Suprapubic skin (tissue), 4 donors: ENCODE measurements at regions not wholly inside any gene's neighbourhood (a gene's known extent, or its start where the extent isn't known, plus 50 kb on each side); places are given as distances from the start of the nearest gene placed in this dataset.

Experiments
- DNase-seq, 2 donors: peaks; one replicate each; pipeline ENCODE4 v3.0.0-alpha.2; 2019; ENCODE audit warnings: low spot score in 2 of 2
- H3K27ac ChIP-seq: fragments of 200-600 bp; sonication (generic); one replicate; pipeline ENCODE4 v1.5.1; 2019
- H3K27me3 ChIP-seq: fragments of 200-600 bp; sonication (generic); one replicate; pipeline ENCODE4 v1.5.1; 2019
- H3K36me3 ChIP-seq: fragments of 200-600 bp; sonication (generic); one replicate; pipeline ENCODE4 v1.5.1; 2019
- H3K4me1 ChIP-seq: fragments of 200-600 bp; sonication (generic); one replicate; pipeline ENCODE4 v1.5.1; 2019
- H3K4me3 ChIP-seq: fragments of 200-600 bp; sonication (generic); one replicate; pipeline ENCODE4 v1.5.1; 2019; ENCODE audit warnings: mild to moderate bottlenecking
- H3K9me3 ChIP-seq: fragments of 200-600 bp; sonication (generic); one replicate; pipeline ENCODE4 v1.5.1; 2019
- EP300 ChIP-seq: sonication (generic); formaldehyde crosslinking; IDR thresholded peaks from one replicate; pipeline ENCODE4 v1.6.1; 2017; ENCODE audit warnings: antibody characterized with exemption
- POLR2A ChIP-seq, 2 donors: fragments of 450-650 bp; IDR thresholded peaks; one replicate each; pipeline ENCODE4 v1.6.1; 2017; ENCODE audit warnings: antibody characterized with exemption in 2 of 2, mild to moderate bottlenecking in 2 of 2, moderate library complexity in 2 of 2
- POLR2AphosphoS5 ChIP-seq, 3 donors: sonication (generic); formaldehyde crosslinking; IDR thresholded peaks; one replicate each; pipeline ENCODE4 v1.6.1; 2017; ENCODE audit warnings: antibody characterized with exemption in 3 of 3
- WGBS: methylation state at CpG from one replicate; pipeline ENCODE4 v1.1.5; 2018; 5-methylcytosine and 5-hydroxymethylcytosine counted together
- TF ChIP-seq, protein P1 (sequence below), 2 donors: fragments of 200-600 bp in 1 of 2; fragments of 450-650 bp in 1 of 2; sonication (generic) in 1 of 2; IDR thresholded peaks; one replicate each; pipeline ENCODE4 v1.5.1; 2016 to 2019; ENCODE audit warnings: antibody characterized with exemption in 2 of 2, mild to moderate bottlenecking in 1 of 2, moderate library complexity in 1 of 2

DNA sequence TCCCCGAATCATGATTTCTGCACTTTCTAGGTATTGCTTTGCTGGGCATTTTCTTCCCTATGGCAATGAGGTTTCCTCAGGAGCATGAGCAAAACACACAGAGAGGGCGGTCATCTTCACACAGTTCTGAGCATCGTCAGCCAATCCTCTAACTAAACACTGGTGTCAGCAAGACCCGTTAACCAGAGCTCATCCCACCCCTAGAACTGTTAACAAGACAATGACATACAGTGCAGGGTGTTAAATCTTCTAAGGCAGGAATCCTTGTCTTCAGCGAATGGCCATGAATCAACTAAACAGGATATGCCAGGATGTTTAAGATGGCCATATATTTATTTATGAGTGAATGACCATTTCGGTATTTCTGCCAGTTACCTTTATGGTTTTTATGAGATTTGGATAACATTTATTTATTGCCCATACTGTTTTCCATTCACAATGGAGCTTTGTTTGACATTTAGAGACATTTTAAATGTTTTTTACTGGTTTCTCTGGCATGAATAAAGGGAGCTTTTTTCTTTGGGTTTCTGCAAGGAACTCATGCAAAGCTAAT, 411.5 kb upstream of the PROK2 start:
- Histone ChIP-seq H3K4me3 (no peak overlapping the region), H3K4me1 (no peaks in the 10 kb centered on the region), H3K36me3 (no peaks in the 10 kb centered on the region), H3K27ac (no peak overlapping the region), H3K9me3 (no peaks in the 10 kb centered on the region), H3K27me3 (no peaks in the 10 kb centered on the region)
- TF ChIP-seq, protein P1, sequence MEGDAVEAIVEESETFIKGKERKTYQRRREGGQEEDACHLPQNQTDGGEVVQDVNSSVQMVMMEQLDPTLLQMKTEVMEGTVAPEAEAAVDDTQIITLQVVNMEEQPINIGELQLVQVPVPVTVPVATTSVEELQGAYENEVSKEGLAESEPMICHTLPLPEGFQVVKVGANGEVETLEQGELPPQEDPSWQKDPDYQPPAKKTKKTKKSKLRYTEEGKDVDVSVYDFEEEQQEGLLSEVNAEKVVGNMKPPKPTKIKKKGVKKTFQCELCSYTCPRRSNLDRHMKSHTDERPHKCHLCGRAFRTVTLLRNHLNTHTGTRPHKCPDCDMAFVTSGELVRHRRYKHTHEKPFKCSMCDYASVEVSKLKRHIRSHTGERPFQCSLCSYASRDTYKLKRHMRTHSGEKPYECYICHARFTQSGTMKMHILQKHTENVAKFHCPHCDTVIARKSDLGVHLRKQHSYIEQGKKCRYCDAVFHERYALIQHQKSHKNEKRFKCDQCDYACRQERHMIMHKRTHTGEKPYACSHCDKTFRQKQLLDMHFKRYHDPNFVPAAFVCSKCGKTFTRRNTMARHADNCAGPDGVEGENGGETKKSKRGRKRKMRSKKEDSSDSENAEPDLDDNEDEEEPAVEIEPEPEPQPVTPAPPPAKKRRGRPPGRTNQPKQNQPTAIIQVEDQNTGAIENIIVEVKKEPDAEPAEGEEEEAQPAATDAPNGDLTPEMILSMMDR (IDR thresholded peaks at IDR 0.05) = no peak
- TF ChIP-seq EP300 (no peak), POLR2AphosphoS5 (IDR thresholded peaks at IDR 0.05) (no peak), POLR2A (IDR thresholded peaks at IDR 0.05) (no peak)
- no peak for DNase-seq
- WGBS = 73% methylated on average over 6 of the region's 6 CpGs

DNA sequence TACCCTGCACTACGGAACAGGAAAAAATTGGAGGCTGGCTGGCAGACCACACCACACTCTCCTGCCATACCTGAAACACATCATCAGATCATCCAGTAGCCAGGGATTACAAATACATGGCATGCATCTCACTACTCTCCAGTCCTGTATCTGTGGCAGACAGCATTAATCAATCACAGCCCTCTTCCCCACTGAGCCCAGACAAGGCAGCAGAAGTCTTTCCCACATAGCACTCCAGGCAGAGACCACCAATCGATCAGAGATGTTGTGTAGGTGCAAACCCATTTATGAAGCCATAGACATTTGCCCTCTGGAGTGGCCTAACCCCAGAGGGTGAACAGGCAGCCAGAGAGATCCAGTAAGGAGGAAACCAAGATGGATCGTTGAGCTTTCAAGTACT, 410.9 kb upstream of the PROK2 start:
- no peaks in the 10 kb centered on the region for H3K9me3 ChIP-seq
- no peak overlapping the region for H3K27ac ChIP-seq
- no peaks in the 10 kb centered on the region for H3K36me3 ChIP-seq
- no peak overlapping the region for H3K4me3 ChIP-seq
- H3K27me3 ChIP-seq = no peaks in the 10 kb centered on the region
- H3K4me1 ChIP-seq = no peaks in the 10 kb centered on the region
- TF ChIP-seq POLR2A (IDR thresholded peaks at IDR 0.05) = no peak
- no peak for TF ChIP-seq EP300
- TF ChIP-seq, protein P1 (IDR thresholded peaks at IDR 0.05) = no peak
- TF ChIP-seq POLR2AphosphoS5 (IDR thresholded peaks at IDR 0.05) = no peak
- 96% methylated on average over 3 of the region's 3 CpGs for WGBS
- no peak for DNase-seq

DNA sequence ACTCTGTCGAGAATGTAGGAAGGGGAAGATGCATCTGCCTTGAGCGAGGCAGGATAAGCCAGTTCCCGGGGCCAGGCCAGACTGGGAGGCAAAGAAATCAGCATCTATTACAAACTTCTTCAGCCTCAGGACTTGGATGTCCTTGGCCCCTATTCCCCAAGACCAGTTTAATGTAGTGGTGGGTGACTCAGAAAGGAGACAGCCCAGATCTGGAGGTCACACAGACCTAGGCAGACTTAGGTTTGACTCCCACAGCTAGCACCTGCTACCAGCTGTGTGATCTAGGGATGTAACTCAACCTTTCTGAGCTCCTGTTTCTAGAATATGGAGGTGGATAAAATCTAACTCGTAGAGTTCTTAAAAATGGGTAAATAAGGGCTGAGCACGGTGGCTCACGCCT, 409.5 kb upstream of the PROK2 start:
- no peak for DNase-seq
- H3K4me1 ChIP-seq = no peaks in the 10 kb centered on the region
- WGBS = 84% methylated on average over 6 of the region's 6 CpGs
- TF ChIP-seq POLR2A (IDR thresholded peaks at IDR 0.05) = no peak
- TF ChIP-seq, protein P1 (IDR thresholded peaks at IDR 0.05) = no peak
- no peak for TF ChIP-seq EP300
- no peak for TF ChIP-seq POLR2AphosphoS5 (IDR thresholded peaks at IDR 0.05)
- H3K4me3 ChIP-seq = no peak overlapping the region
- H3K27me3 ChIP-seq = no peaks in the 10 kb centered on the region
- no peaks in the 10 kb centered on the region for H3K9me3 ChIP-seq
- no peaks in the 10 kb centered on the region for H3K36me3 ChIP-seq
- H3K27ac ChIP-seq = no peak overlapping the region

DNA sequence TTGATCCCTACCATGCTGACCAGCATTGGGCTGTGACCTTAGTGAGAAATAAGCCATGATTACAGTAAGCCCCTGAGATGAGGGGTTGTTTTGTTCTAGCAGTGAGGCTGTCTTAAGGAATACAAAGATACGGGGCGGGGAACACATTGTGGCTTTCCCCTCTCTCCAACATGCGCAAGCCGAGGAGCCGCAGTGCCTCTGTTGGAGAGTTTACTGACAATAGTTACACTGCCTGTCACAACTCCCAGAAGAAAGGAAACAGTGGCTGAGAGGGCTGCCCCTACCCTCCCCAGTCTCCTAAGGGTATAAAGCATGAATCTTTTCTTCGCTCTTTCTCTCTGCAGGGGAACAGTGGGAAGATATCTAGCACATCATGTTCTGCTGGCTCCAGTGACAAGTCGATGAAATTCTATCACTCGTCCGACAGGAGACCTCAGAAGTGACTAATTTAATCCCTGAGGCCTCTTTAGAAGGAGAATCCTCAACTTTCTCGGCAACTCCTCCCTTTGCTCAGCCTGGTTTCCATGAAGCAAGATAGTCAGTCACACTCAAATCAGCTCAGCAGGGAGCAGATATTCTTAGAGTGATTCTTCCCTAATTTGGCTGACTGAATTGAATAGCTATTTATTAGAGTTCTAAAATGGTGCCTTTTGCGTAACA, 409.0 kb upstream of the PROK2 start:
- peak overlapping the region; percentile 20 for H3K27ac ChIP-seq
- no peak overlapping the region for H3K4me3 ChIP-seq
- no peaks in the 10 kb centered on the region for H3K36me3 ChIP-seq
- no peaks in the 10 kb centered on the region for H3K9me3 ChIP-seq
- no peaks in the 10 kb centered on the region for H3K27me3 ChIP-seq
- 81% methylated on average over 11 of the region's 11 CpGs for WGBS
- DNase-seq = no peak
- TF ChIP-seq EP300 (no peak), POLR2A (IDR thresholded peaks at IDR 0.05) (no peak), POLR2AphosphoS5 (IDR thresholded peaks at IDR 0.05) (no peak)
- TF ChIP-seq, protein P1 (IDR thresholded peaks at IDR 0.05) = no peak
- no peaks in the 10 kb centered on the region for H3K4me1 ChIP-seq

DNA sequence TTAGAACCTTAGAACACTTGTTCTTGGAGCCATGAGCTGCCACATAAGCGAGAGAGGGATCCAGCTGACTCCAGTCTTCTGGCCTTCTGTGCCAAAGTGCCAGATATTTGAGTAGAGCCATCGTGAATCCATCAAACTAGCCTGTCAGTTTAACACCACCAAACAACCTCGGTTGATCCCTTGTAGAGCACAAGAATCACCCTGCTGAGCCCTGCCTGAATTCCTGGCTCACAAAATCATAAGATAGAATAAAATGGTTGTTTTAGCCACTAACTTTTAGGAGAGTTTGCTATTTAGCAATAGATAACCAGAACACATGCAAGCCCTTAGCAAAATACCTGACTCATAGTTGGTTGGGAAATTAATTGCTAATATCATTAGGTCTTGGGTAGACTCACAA, 407.6 kb upstream of the PROK2 start:
- Histone ChIP-seq H3K36me3 (no peaks in the 10 kb centered on the region), H3K27me3 (no peaks in the 10 kb centered on the region), H3K4me1 (no peaks in the 10 kb centered on the region), H3K9me3 (no peaks in the 10 kb centered on the region), H3K27ac (no peak overlapping the region), H3K4me3 (no peak overlapping the region)
- TF ChIP-seq POLR2A (IDR thresholded peaks at IDR 0.05) (no peak), EP300 (no peak), POLR2AphosphoS5 (IDR thresholded peaks at IDR 0.05) (no peak)
- TF ChIP-seq, protein P1 (IDR thresholded peaks at IDR 0.05) = no peak
- WGBS = 100% methylated on average over 3 of the region's 3 CpGs
- DNase-seq = no peak
